PC-3 (cell line): ENCODE measurements at regions not wholly inside any gene's neighbourhood (a gene's known extent, or its start where the extent isn't known, plus 50 kb on each side); places are given as distances from the start of the nearest gene placed in this dataset.

Experiments
- CTCF ChIP-seq: fragments of 300-600 bp; sonication (generic); conservative IDR thresholded peaks from 2 replicates; pipeline ENCODE4 v1.5.1; 2017; ENCODE audit warnings: antibody characterized with exemption, low read depth, mild to moderate bottlenecking, low read length
- EZH2 ChIP-seq: fragments of 300-600 bp; sonication (generic); IDR thresholded peaks from one replicate; pipeline ENCODE4 v1.6.1; 2017; ENCODE audit warnings: antibody characterized with exemption, mild to moderate bottlenecking, low read length; ENCODE audit not compliant: unreplicated experiment
- EZH2phosphoT487 ChIP-seq: fragments of 300-600 bp; sonication (generic); IDR thresholded peaks from 2 replicates; pipeline ENCODE4 v1.6.1; 2018; ENCODE audit warnings: mild to moderate bottlenecking, antibody characterized with exemption, low read length, borderline replicate concordance

- TF ChIP-seq EZH2 (no peak), CTCF (no peak), EZH2phosphoT487 (no peak)
Observed at GRCh38 chr13:97567510-97568243, 133.7 kb downstream of the RAP2A start.
